ENCODE measurements at regions not wholly inside any gene's neighbourhood (a gene's known extent, or its start where the extent isn't known, plus 50 kb on each side); places are given as distances from the start of the nearest gene placed in this dataset.

DNA sequence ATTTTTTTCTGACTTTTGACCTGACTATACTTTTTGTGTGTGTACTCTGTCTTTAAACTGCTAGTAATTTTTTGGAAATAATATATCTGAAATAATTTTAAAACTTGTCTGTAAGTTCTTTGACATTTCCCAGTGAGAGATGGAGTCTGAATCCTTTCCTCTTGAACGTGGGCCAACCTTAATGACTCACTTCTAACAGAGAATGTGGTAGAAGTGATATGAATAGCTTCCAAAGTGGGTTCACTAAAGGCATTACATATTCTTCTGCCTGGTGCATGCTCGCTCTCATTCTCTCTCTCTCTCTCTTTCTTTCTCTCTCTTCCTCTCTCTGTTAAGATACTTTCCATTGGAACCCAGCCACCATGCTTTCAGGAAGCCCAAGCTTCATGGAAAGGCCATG is 108.7 kb upstream of the FERMT1 start:
- no peak for DNase-seq (ENCODE audit: low read depth in 2 of 2)

DNA sequence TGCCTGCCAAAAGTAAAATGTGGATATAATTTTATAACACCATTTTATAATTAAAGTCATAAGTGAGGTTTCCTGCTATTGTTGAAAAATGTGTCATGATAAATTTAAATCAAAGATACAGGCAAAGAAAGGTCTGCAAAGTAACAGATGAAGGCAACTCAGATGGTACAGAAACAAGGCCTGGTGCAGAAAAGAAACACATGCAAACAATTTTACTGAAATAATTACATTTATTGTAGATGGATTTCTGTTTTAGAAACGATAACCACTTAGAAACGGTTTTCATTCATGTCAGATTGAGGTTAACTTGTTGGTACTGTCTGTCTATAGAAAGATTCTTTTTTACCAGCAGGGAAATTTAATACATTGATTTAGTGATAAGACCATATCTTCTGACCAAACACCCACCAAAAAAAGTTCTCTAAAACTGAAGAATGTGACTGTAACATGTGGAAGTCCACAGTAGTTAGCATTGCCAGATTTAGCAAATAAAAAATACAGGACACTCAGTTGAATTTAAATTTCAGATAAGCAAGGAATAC is 105.5 kb upstream of the FERMT1 start:
- DNase-seq (ENCODE audit: low read depth in 2 of 2), result no peak

DNA sequence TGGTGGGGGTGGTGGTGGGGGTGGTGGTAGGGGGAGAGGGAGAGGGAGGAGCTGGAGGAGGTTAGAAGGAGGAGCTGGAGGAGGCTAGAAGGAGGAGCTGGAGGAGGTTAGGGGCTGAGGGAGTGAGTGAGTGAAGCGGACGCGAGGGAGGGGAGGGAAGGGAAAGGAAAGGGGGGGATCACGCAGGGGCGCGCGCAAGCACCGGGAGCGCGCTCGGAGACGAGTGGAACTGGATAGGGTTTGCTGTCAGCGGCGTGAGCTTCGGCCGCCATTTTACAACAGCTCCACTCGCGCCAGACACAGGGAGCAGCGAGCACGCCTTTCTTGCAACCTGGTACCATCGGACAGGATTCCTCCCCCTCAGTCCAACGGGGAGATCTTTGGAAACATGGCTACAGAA is 90.5 kb upstream of the FERMT1 start:
- no peak for DNase-seq (ENCODE audit: low read depth in 2 of 2)

DNA sequence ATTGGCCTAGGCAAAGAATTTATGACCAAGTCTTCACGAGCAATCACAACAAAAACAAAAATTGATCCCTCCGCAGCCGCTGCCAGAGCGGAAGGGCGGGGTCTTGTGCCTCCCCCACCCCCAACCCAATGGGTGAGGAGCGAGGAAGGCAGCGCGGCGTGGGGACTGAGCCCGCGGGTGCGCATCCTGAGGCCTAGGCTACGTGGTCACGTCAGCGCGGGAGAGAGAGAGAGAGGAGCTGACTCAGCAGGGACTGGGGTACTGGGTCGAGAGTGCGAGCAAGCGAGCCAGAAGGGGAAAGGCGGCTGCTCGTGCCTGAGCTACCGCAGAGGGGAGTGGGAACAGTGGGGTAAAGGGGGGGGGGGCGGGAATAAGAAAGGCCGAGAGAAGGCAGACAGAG is 90.1 kb upstream of the FERMT1 start:
- DNase-seq (ENCODE audit: low read depth in 2 of 2), result no peak

DNA sequence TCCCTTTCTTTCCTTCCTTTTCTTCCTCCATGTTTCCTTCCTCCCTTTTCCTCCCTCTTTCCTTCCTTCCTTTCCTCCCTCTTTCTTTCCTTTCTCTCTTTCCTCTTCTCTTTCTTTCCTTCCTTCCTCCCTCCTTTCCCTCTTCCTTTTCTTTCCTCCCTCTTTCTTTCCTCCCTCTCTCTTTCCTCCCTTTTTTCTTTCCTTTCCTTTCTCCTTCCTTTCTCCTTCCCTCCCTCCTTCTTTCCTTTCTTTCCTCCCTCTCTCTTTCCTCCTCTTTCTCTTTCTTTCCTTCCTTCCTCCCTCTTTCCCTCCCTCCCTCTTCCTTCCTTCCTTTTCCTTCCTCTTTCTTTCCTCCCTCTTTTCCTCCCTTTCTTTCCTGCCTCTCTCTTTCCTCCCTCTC is 86.3 kb upstream of the FERMT1 start:
- no peak for DNase-seq (ENCODE audit: low read depth in 2 of 2)

DNA sequence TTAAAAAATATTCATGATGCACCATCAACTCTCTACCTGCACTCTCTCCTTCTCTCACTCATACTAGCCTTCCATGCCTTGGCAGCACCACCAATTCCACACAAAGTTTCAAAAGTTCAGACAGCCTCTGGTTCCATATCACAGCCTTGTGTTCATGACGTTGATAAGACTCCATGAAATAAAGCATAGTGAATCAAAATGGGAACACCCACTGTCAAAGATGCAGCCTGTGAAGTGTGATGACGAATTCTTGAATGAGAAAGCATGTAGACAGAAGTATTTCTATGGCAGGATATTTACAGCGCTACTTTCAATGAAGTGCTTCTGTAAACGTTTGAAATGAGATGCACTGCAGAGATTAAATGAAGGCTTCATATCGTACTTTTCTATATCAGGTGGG is 77.3 kb upstream of the FERMT1 start:
- DNase-seq (ENCODE audit: low read depth in 2 of 2), result no peak

DNA sequence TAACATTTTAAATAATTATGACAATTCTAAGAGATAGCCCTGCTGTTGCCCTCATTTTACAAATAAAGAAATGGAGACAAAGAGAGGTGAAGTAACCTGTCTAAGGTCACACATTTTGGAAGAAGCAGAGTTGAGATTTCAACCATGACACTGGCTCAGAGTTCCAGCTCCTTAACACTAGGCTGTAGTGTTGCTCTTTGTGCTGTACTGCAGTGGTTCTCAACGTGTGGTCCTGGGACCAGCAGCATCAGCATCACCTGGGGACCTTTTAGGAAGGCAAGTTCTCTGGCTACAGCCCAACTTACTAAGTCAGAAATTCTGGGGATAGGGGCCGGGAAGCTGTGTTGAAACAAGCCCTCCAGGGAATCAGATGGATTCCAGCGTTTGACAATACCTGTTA is 62.4 kb upstream of the FERMT1 start:
- no peak for DNase-seq (ENCODE audit: low read depth in 2 of 2)

DNA sequence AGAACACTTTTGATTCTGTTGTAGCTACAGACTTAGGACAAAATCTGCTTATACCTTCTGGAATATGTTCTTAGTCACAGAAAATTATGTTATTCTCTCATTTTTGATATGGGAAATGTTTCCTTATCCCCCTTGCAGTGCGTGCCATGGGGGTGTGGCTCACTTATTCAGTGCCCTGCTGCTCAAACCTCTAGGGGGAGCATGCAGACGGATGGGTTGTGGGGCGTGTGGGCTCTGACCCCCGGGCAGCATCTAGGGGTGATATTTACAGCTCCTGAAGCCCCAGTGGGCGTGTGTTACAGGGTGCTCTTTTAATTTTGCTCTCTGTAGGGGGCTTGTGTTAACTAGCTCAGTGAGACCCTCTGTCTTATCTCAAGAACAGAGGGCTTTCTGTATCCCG is 61.3 kb upstream of the FERMT1 start:
- DNase-seq (ENCODE audit: low read depth in 2 of 2), result no peak

DNA sequence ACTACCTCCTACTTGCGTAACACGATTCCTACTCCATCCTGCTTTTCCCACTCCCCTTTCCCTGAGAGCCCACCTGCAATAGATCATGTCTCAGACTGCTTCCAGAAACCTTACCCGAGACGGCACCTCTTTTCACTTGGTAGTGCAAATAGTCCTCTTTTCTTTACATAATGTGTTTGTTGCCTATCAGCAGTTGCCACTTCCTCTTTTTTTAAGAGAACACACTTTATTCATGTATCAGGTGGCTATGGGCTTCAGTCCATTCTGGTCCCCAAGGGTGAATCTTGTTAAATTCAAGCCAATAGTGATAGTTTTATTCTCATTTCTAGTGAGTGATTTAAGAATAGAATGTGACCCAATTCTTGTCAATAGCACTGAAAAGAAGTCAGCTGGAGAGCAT is 57.7 kb upstream of the FERMT1 start:
- DNase-seq (ENCODE audit: low read depth in 2 of 2), result no peak

DNA sequence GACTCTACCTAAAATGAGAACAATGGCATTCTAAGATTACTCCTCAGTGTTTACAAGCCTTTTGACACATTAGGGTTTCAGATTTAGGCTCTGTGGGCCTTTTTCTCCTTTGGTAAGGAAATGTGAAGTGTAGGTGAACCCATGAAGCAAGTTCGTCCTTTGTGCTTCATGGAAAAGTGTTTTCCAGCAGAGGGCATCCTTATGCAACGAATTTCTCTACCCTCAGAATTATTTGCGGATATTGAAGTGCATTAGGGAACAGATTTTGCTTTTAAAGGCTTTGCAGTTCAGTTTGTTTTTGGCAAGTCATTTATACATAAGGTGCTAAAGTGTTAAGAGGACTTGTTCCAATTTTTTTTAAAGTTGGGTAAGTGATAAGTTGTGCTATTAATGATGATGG is 55.7 kb upstream of the FERMT1 start:
- no peak for DNase-seq (ENCODE audit: low read depth in 2 of 2)

DNA sequence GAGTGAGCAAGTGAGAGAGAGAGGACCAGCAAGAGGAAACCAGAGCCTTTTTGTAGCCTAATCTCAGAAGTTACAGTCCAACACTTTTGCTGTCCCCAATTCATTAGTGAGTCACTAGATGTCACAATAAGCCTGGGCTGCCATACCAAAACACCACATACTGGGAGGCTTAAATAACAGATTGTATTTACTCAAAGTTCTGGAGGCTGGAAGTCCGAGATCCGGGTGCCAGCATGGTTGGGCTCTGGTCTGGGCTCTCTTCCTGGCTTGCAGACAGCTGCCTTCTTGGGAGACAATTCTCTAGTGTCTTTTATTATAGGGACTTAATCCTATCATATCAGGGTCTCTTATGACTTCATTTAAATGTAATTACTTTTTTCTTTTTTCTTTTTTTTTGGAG is 50.7 kb upstream of the FERMT1 start:
- no peak for DNase-seq (ENCODE audit: low read depth in 2 of 2)
